ENCODE measurements at regions not wholly inside any gene's neighbourhood (a gene's known extent, or its start where the extent isn't known, plus 50 kb on each side); places are given as distances from the start of the nearest gene placed in this dataset.

DNA sequence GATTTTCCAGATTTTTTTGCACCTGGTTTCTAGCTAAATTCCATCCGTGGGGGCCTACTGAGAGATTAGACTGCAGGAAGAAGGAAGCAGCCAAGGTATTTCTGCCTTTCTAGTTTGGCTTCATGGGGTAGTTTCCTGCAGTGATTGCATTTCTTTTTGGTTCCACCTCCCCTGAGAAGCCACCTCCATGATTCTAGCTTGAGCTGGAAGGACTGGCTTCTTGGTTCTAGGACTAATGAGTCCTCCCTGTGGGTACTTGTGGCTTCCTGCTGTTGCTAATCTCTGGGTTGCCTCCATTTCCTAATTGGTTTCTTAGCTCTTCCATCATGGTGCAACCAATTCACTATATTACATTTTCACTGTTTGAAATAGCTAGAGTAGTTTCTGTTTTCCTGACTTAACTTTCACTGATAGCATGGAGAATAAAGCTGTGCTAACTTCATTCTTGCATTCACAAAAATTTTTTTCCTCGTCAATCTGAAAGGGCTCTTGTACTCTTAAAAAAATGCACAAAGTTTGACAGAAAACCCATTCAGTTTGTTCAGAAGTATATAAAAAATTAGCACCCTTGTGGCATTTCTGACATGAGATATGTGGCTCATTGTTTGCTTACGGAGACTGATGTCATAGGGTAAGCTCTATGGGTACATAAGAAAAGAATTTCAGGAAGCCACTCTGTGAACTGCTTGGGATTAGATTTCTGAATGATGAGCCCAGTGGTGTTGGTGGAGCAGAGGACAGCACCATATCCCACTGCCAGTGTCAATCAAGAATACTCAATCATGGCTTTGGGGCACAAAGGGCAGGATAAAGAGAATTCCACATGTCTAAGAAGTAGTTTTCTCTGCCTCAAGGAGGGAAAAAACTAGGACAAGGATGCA, 242.8 kb upstream of the RBMS1 start:
- Histone ChIP-seq H3K9me3 (ENCODE audit: control insufficient read depth, low read length) (no peaks in the 10 kb centered on the region), H3K4me1 (ENCODE audit: control insufficient read depth, insufficient read depth, low read length) (no peaks in the 10 kb centered on the region), H3K27me3 (replicated peaks; ENCODE audit: control insufficient read depth, insufficient read depth, low read length) (no peaks in the 10 kb centered on the region), H3K36me3 (ENCODE audit: control insufficient read depth, insufficient read depth, low read length, severe bottlenecking) (no peaks in the 10 kb centered on the region), H3K9ac (ENCODE audit: low read length) (no peak overlapping the region), H3K4me3 (ENCODE audit: low read length) (no peak overlapping the region)
- peak; percentile 65 for DNase-seq (ENCODE audit: low read depth)

GRCh38 chr2:160737247-160737646, 243.6 kb upstream of the RBMS1 start:
- Histone ChIP-seq H3K4me3 (ENCODE audit: low read length) (no peak overlapping the region), H3K4me1 (ENCODE audit: control insufficient read depth, insufficient read depth, low read length) (no peaks in the 10 kb centered on the region), H3K9me3 (ENCODE audit: control insufficient read depth, low read length) (no peaks in the 10 kb centered on the region), H3K9ac (ENCODE audit: low read length) (no peak overlapping the region), H3K27me3 (replicated peaks; ENCODE audit: control insufficient read depth, insufficient read depth, low read length) (no peaks in the 10 kb centered on the region), H3K36me3 (ENCODE audit: control insufficient read depth, insufficient read depth, low read length, severe bottlenecking) (no peaks in the 10 kb centered on the region)
- no peak for DNase-seq (ENCODE audit: low read depth)

DNA sequence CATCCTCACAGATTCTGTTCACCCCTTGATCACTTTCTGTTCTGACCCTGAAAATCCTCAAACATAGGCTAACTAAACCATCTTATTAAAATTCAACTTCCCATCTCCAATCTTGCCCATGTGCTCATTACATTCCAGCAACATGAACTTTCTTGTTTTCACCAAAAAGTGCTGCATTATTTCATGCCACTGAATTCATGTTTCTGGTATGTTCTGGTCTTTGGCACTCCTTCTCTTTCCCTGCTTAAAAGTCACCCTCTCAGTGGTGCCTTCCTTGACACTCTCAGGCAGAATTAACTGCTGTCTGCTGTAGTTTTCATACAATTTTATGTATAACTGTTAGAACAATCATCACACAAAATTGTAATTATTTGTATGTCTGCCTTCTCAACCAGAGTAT, 247.7 kb upstream of the RBMS1 start:
- Histone ChIP-seq H3K36me3 (ENCODE audit: control insufficient read depth, insufficient read depth, low read length, severe bottlenecking) (no peaks in the 10 kb centered on the region), H3K27me3 (replicated peaks; ENCODE audit: control insufficient read depth, insufficient read depth, low read length) (no peaks in the 10 kb centered on the region), H3K9me3 (ENCODE audit: control insufficient read depth, low read length) (no peaks in the 10 kb centered on the region), H3K9ac (ENCODE audit: low read length) (no peak overlapping the region), H3K4me3 (ENCODE audit: low read length) (no peak overlapping the region), H3K4me1 (ENCODE audit: control insufficient read depth, insufficient read depth, low read length) (peaks cover 9% of the 10 kb centered on the region)
- peak; percentile 22 for DNase-seq (ENCODE audit: low read depth)

GRCh38 chr2:160741815-160742214, 248.2 kb upstream of the RBMS1 start:
- DNase-seq (ENCODE audit: low read depth): no peak
- Histone ChIP-seq H3K9me3 (ENCODE audit: control insufficient read depth, low read length) (no peaks in the 10 kb centered on the region), H3K4me3 (ENCODE audit: low read length) (no peak overlapping the region), H3K36me3 (ENCODE audit: control insufficient read depth, insufficient read depth, low read length, severe bottlenecking) (no peaks in the 10 kb centered on the region), H3K9ac (ENCODE audit: low read length) (no peak overlapping the region), H3K4me1 (ENCODE audit: control insufficient read depth, insufficient read depth, low read length) (peaks cover 9% of the 10 kb centered on the region), H3K27me3 (replicated peaks; ENCODE audit: control insufficient read depth, insufficient read depth, low read length) (no peaks in the 10 kb centered on the region)

DNA sequence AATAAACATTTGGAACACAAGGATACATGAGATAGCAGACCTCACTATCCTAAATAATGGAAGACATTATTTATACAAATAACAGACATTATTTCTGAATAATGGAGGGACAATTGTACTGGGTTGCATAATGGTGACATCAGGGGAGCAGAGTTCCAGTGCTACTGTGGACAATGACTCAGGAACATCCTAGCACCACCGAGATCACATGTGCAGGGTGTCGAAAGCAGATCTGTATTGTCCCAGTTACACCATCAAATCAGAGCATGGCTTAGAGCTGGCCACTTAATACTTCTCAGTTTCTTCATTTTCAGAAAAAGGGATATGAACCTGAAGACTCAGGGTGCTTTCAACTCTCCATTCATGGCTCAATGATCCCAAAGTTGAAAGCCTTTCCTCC, 249.1 kb upstream of the RBMS1 start:
- no peak for DNase-seq (ENCODE audit: low read depth)
- no peaks in the 10 kb centered on the region for H3K27me3 ChIP-seq (replicated peaks; ENCODE audit: control insufficient read depth, insufficient read depth, low read length)
- no peak overlapping the region for H3K9ac ChIP-seq (ENCODE audit: low read length)
- H3K4me3 ChIP-seq (ENCODE audit: low read length): no peak overlapping the region
- H3K4me1 ChIP-seq (ENCODE audit: control insufficient read depth, insufficient read depth, low read length): peaks cover 14% of the 10 kb centered on the region
- no peaks in the 10 kb centered on the region for H3K36me3 ChIP-seq (ENCODE audit: control insufficient read depth, insufficient read depth, low read length, severe bottlenecking)
- H3K9me3 ChIP-seq (ENCODE audit: control insufficient read depth, low read length): no peaks in the 10 kb centered on the region

DNA sequence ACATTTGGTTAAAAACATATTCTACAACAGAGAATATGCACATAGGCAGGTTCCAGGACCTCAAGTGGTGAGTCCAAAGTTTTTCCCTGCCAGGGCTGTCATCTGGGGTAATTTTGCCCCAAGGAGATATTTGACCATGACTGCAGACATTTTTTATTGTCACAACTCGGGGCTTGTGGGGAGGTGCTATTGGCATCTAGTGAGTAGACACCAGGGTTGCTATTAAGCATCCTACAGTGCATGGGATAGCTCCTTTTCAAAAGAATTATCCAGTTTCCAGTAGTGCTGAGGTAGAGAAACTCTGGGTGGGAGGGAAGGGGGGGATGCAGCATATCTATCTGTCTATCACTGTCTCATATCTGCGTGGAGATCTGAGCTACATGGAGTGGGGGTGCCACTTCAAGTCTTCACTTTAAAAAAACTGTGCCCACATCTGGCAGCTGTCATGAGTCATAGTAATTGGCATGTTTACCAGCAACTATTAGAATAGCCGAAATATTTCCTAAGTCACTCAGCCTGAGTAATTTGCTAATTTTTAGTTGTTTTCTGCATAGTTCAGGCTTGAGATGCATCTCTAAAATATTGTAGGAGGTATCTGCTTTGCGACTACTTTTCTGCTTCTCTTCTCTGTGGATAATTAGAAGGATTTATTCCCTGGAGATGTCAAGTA, 254.0 kb upstream of the RBMS1 start:
- H3K9me3 ChIP-seq (ENCODE audit: control insufficient read depth, low read length): no peaks in the 10 kb centered on the region
- DNase-seq (ENCODE audit: low read depth): peak; percentile 81
- peaks cover 37% of the 10 kb centered on the region for H3K4me1 ChIP-seq (ENCODE audit: control insufficient read depth, insufficient read depth, low read length)

GRCh38 chr2:160751021-160751420, 257.4 kb upstream of the RBMS1 start:
- H3K9ac ChIP-seq (ENCODE audit: low read length): no peak overlapping the region
- H3K36me3 ChIP-seq (ENCODE audit: control insufficient read depth, insufficient read depth, low read length, severe bottlenecking): no peaks in the 10 kb centered on the region
- H3K27me3 ChIP-seq (replicated peaks; ENCODE audit: control insufficient read depth, insufficient read depth, low read length): no peaks in the 10 kb centered on the region
- H3K4me3 ChIP-seq (ENCODE audit: low read length): no peak overlapping the region
- H3K4me1 ChIP-seq (ENCODE audit: control insufficient read depth, insufficient read depth, low read length): peaks cover 38% of the 10 kb centered on the region
- peaks cover 21% of the 10 kb centered on the region for H3K9me3 ChIP-seq (ENCODE audit: control insufficient read depth, low read length)
- DNase-seq (ENCODE audit: low read depth): no peak

More for the DNA sequence above, 254.0 kb upstream of the RBMS1 start:
- Histone ChIP-seq H3K27me3 (replicated peaks; ENCODE audit: control insufficient read depth, insufficient read depth, low read length) (no peaks in the 10 kb centered on the region), H3K36me3 (ENCODE audit: control insufficient read depth, insufficient read depth, low read length, severe bottlenecking) (no peaks in the 10 kb centered on the region), H3K9ac (ENCODE audit: low read length) (peak overlapping the region; percentile 39), H3K4me3 (ENCODE audit: low read length) (no peak overlapping the region)

GRCh38 chr2:160752475-160753330, 259.1 kb upstream of the RBMS1 start:
- Histone ChIP-seq H3K4me1 (ENCODE audit: control insufficient read depth, insufficient read depth, low read length) (peaks cover 33% of the 10 kb centered on the region), H3K9me3 (ENCODE audit: control insufficient read depth, low read length) (peaks cover 21% of the 10 kb centered on the region), H3K9ac (ENCODE audit: low read length) (no peak overlapping the region), H3K27me3 (replicated peaks; ENCODE audit: control insufficient read depth, insufficient read depth, low read length) (no peaks in the 10 kb centered on the region), H3K36me3 (ENCODE audit: control insufficient read depth, insufficient read depth, low read length, severe bottlenecking) (no peaks in the 10 kb centered on the region), H3K4me3 (ENCODE audit: low read length) (peak overlapping the region; percentile 23)
- peak; percentile 55 for DNase-seq (ENCODE audit: low read depth)

- Histone ChIP-seq H3K36me3 (ENCODE audit: control insufficient read depth, insufficient read depth, low read length, severe bottlenecking) (no peaks in the 10 kb centered on the region), H3K27me3 (replicated peaks; ENCODE audit: control insufficient read depth, insufficient read depth, low read length) (no peaks in the 10 kb centered on the region), H3K9me3 (ENCODE audit: control insufficient read depth, low read length) (peaks cover 21% of the 10 kb centered on the region), H3K9ac (ENCODE audit: low read length) (no peak overlapping the region), H3K4me1 (ENCODE audit: control insufficient read depth, insufficient read depth, low read length) (peaks cover 28% of the 10 kb centered on the region), H3K4me3 (ENCODE audit: low read length) (peak overlapping the region; percentile 23)
- DNase-seq (ENCODE audit: low read depth): no peak
These were observed 259.7 kb upstream of the RBMS1 start for GRCh38 chr2:160753331-160753654.

DNA sequence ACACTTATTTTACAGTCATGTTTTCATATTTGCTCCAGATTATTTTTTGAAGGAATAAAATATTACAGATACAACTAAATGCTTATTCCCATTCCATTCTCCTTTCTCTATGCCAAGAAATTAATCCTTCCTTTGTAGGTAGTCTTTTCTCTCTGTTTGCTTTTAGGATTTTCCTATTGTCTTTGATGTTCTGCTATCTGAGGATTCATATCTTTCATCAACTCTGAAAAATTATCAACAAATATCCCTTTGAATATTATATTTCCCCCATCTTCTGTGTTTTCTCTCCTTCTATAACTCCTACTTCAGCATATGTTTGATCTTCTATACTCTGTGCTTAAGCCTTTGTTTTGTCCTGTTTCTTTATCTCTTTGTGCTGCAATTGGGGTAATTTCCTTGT, 260.4 kb upstream of the RBMS1 start:
- H3K27me3 ChIP-seq (replicated peaks; ENCODE audit: control insufficient read depth, insufficient read depth, low read length): no peaks in the 10 kb centered on the region
- no peaks in the 10 kb centered on the region for H3K36me3 ChIP-seq (ENCODE audit: control insufficient read depth, insufficient read depth, low read length, severe bottlenecking)
- peaks cover 21% of the 10 kb centered on the region for H3K9me3 ChIP-seq (ENCODE audit: control insufficient read depth, low read length)
- H3K4me1 ChIP-seq (ENCODE audit: control insufficient read depth, insufficient read depth, low read length): peaks cover 21% of the 10 kb centered on the region
- H3K9ac ChIP-seq (ENCODE audit: low read length): no peak overlapping the region
- H3K4me3 ChIP-seq (ENCODE audit: low read length): peak overlapping the region; percentile 23
- no peak for DNase-seq (ENCODE audit: low read depth)

GRCh38 chr2:160756481-160756880, 262.9 kb upstream of the RBMS1 start:
- no peaks in the 10 kb centered on the region for H3K27me3 ChIP-seq (replicated peaks; ENCODE audit: control insufficient read depth, insufficient read depth, low read length)
- no peak for DNase-seq (ENCODE audit: low read depth)
- peaks cover 15% of the 10 kb centered on the region for H3K4me1 ChIP-seq (ENCODE audit: control insufficient read depth, insufficient read depth, low read length)
- H3K36me3 ChIP-seq (ENCODE audit: control insufficient read depth, insufficient read depth, low read length, severe bottlenecking): no peaks in the 10 kb centered on the region
- no peak overlapping the region for H3K9ac ChIP-seq (ENCODE audit: low read length)
- H3K4me3 ChIP-seq (ENCODE audit: low read length): no peak overlapping the region
- peaks cover 21% of the 10 kb centered on the region for H3K9me3 ChIP-seq (ENCODE audit: control insufficient read depth, low read length)
